ENCODE measurements at regions not wholly inside any gene's neighbourhood (a gene's known extent, or its start where the extent isn't known, plus 50 kb on each side); places are given as distances from the start of the nearest gene placed in this dataset.

GRCh38 chrX:151081016-151081415, 95.4 kb upstream of the GPR50 start:
- no peak for TF ChIP-seq POLR2A (IDR thresholded peaks at IDR 0.05; ENCODE audit: low read length)
- no peak for TF ChIP-seq GATA1 (IDR thresholded peaks at IDR 0.05; ENCODE audit: low read depth, low read length)

Data from erythroblast (primary cell).